GM19328 (cell line): ENCODE measurements at regions not wholly inside any gene's neighbourhood (a gene's known extent, or its start where the extent isn't known, plus 50 kb on each side); places are given as distances from the start of the nearest gene placed in this dataset.
"Not testable (repeated sequence)": the region's sequence is repeated elsewhere in the genome, so short reads cannot be mapped to it uniquely, and the experiment has no call there.

ENCODE experiments used
- ATAC-seq: cut with Tn5 transposase; IDR thresholded peaks from one replicate; pipeline ENCODE4 v1.9.1; 2021; ENCODE audit warnings: mild to moderate bottlenecking, moderate library complexity; ENCODE audit not compliant: unreplicated experiment

- no peak for ATAC-seq
Measured at GRCh38 chr3:177795216-177795615, 597.9 kb upstream of the TBL1XR1 start.

GRCh38 chr3:177795859-177796258, 598.6 kb upstream of the TBL1XR1 start:
- no peak for ATAC-seq

- not testable (repeated sequence) for ATAC-seq
Measured at GRCh38 chr3:177800147-177800546, 602.9 kb upstream of the TBL1XR1 start.

- ATAC-seq, result no peak
Measured at GRCh38 chr3:177800561-177800960, 603.3 kb upstream of the TBL1XR1 start.

GRCh38 chr3:177802151-177802900, 605.0 kb upstream of the TBL1XR1 start:
- ATAC-seq, result no peak

GRCh38 chr3:177803500-177803899, 606.2 kb upstream of the TBL1XR1 start:
- ATAC-seq, result no peak

GRCh38 chr3:177804032-177804431, 606.8 kb upstream of the TBL1XR1 start:
- no peak for ATAC-seq

GRCh38 chr3:177804646-177805045, 607.4 kb upstream of the TBL1XR1 start:
- no peak for ATAC-seq

- no peak for ATAC-seq
Measured at GRCh38 chr3:177807150-177807875, 610.0 kb upstream of the TBL1XR1 start.

- ATAC-seq, result not testable (repeated sequence)
Measured at GRCh38 chr3:177808928-177809478, 611.7 kb upstream of the TBL1XR1 start.

- ATAC-seq, result no peak
Measured at GRCh38 chr3:177810162-177810623, 612.9 kb upstream of the TBL1XR1 start.

GRCh38 chr3:177811112-177811511, 613.8 kb upstream of the TBL1XR1 start:
- no peak for ATAC-seq

- ATAC-seq, result no peak
Measured at GRCh38 chr3:177811835-177812234, 614.6 kb upstream of the TBL1XR1 start.

- no peak for ATAC-seq
Measured at GRCh38 chr3:177812492-177812891, 615.2 kb upstream of the TBL1XR1 start.

- ATAC-seq, result no peak
Measured at GRCh38 chr3:177813322-177813721, 616.0 kb upstream of the TBL1XR1 start.

- ATAC-seq, result no peak
Measured at GRCh38 chr3:177816667-177817208, 619.5 kb upstream of the TBL1XR1 start.

GRCh38 chr3:177817751-177818150, 620.5 kb upstream of the TBL1XR1 start:
- ATAC-seq, result no peak

GRCh38 chr3:177818712-177819240, 621.5 kb upstream of the TBL1XR1 start:
- ATAC-seq, result no peak

GRCh38 chr3:177820683-177821316, 623.5 kb upstream of the TBL1XR1 start:
- no peak for ATAC-seq

GRCh38 chr3:177822681-177823096, 625.4 kb upstream of the TBL1XR1 start:
- ATAC-seq, result no peak

- ATAC-seq, result no peak
Measured at GRCh38 chr3:177823701-177824189, 626.5 kb upstream of the TBL1XR1 start.
